HG02938 (cell line): ENCODE measurements at regions not wholly inside any gene's neighbourhood (a gene's known extent, or its start where the extent isn't known, plus 50 kb on each side); places are given as distances from the start of the nearest gene placed in this dataset.
"Not testable (repeated sequence)": the region's sequence is repeated elsewhere in the genome, so short reads cannot be mapped to it uniquely, and the experiment has no call there.

ENCODE experiments used
- ATAC-seq: cut with Tn5 transposase; IDR thresholded peaks from one replicate; pipeline ENCODE4 v1.9.1; 2021; ENCODE audit warnings: mild to moderate bottlenecking, moderate library complexity; ENCODE audit not compliant: unreplicated experiment

DNA sequence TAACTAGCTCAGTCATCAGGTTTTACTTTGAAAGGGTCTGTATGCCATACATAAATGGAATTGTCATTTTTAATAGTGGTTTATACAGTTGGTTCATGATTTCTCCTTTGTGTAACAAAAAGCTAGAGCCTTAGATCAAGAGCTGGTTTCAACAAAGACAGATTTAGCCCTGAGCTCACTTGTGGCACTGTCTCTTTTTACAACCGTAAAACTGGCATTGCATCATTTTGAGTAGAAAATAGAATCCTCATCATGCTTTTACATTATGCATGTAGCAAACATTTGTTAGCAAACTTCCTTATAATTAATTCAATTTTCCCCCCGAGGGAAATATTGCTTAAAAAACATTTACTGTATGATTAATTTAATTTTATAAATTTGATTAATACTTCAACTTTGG is 1871.5 kb downstream of the ARAP2 start:
- ATAC-seq = no peak

DNA sequence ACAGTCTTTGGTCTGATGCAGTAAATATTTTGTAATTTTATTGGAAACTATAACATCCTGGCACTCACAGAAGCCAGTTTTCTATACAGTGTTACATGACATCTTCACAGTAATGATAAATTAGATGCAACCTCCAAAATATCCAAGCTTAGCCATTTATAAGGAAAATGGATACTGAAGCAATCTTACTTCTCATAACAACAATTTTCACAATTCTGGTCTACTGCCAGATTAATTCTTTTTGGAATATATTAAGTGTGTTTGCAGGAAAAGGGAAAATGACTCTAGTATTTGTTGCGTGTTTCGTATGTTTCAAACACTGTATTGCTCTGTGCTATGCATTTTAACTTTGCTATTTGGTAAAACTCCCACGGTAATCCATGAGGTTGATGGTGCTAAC is 1870.9 kb downstream of the ARAP2 start:
- no peak for ATAC-seq

DNA sequence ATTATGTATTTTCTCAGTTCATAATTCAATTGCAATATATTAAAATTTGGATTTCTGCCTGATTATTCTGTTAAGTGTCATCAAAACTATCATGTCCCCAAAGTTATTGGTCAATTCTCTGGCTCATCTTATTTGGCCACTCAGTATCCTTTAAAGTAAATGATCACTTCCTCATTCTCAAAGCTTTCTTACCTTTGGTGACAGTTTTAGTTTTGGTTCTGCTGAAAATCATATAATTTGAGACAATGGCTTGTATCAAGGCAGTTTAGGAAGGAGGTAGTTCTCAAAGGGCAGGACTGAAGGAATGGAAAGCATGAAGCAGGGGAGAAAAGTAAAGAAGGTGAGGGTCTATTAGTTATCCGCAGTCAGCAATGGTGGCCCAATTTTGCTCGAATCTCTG is 1832.1 kb downstream of the ARAP2 start:
- no peak for ATAC-seq

DNA sequence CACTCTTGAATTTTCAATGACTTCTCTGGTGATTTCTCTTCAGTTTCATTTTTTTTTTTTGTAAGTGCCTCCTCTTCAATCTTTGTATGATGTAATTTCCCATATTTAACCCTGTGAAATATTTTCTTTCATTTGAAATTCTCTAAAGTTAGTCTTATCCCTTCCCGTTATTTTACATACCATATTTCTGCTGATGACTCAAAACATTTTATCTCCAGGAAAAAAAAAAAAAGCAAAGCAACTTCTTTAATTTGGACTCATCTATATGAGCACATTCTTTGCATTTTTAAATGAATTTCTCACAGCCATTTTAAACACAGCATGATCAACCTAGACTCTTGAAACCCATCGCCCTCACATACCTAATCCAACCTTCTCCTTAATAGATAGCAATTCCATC is 1831.4 kb downstream of the ARAP2 start:
- no peak for ATAC-seq

DNA sequence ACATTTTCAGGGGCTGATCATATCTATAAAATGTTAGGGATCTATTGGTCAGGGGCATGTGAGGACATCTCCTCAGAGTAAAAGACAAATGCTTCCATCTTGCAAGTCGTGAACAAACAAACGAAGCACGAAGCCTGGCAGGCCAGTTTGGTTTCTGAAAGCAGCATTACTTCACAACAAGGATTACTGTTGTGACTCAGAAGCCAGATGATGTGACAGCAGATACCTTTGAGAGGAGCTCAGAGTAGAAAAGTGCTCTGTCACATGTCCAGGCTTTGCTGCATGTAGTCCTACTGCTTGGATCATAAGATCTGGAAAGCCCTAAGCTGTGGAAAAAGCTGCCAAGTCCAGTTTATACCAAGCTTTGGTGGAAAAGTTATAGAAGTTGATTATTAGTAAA is 1827.2 kb downstream of the ARAP2 start:
- ATAC-seq = no peak

DNA sequence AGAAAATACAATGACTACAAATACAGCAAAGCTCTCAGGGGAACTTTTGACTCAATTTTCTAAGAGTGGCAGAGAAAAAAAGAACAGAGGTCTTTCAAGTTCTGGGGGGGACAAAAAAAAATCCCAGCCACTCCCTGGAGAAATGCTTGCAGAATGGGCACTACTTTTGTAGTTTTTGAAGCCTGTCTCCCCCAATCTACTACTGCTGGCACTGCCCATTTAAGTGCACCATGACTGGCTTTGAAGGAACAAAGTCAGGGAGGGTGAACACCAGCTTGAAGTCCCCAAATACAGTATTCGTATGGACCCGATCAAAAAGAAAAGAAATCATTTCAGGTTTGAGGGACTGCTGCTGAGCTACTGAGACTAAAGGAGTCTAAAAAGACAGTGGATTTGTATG is 1824.4 kb downstream of the ARAP2 start:
- ATAC-seq = no peak

DNA sequence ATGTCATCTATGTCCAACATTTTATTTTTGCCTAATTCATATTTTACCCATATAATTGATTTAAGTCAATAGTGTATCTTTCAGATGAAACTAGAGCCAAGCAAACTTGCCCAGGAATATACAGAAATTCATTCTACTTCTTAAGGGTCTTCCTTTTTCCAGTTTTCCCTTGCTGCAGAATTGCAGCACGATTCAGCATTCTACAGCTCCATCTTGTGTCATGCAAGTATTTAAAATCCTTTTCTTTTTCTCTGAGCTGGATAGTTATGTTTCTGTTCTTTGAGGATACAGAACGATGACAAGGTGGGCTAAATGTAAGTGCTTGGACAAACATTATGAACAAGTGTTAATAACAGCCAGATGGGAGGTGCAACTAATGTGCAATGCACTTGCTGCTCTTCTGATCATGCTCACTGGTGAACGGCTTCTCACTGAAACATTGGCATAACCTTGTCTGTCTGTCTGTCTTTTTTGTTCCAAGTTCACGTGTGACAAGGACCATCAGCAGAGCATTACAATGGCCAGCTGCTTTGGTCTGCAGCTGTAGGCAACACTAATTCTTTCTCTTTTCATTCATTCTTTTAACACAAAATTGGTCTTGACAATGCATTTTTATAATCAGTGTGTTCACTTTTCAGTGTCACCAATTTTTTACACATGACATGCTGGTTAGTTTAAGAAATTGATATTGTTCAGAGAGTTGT is 1821.7 kb downstream of the ARAP2 start:
- ATAC-seq = no peak

DNA sequence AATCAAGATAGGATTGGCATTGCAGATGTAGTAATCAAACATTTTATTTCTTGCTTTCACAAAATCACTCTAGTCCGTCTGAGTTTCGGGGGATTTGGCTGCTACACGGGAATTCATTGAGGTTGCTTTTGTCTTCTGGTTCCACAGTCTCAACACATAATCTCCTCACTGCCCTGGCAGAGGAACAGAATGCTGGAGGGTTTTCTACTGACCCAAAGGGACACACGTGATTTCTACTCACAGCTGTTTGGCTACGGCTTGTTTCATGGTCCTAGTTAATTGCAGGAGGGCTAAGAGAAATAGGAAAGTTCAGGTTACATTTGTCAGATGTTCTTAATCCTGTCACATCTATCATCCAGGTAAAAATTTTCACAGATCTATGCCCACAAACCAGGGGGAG is 1811.6 kb downstream of the ARAP2 start:
- no peak for ATAC-seq

DNA sequence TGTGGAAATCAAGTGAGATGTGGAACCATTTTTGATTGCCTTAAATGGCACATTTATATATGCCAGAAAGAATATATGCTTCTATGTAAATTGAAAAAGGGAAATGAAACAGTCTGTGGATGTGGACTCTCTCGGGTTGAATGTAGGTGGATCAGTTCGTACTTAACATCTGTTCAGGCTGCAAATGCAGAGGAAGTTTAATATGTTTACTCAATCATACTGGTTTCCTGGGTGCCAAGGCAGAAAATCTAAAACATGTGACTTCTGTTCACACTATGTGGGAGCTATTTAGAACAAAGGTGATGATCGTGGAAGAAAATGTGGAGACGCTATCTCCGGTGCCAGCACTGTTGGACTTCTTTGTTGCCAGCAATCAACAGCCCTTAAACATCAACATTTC is 1809.9 kb downstream of the ARAP2 start:
- not testable (repeated sequence) for ATAC-seq

DNA sequence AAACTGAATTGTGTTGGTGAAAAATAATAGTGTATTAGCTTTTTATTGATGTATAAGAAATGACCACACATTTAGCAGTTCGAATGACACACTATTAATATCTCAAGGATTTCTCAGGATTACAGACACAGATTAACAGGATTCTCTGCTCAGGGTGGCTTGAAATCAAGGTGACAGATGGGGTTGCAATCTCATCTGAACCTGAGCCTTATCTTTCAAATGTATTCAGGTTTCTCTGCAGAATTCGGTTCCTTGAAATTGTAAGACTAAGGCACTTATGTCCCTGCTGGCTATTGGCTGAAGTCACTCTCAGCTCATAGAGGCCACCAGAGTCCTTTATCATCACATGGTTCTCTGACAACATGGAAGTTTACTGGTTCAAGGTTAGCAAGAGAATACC is 1780.1 kb downstream of the ARAP2 start:
- no peak for ATAC-seq

DNA sequence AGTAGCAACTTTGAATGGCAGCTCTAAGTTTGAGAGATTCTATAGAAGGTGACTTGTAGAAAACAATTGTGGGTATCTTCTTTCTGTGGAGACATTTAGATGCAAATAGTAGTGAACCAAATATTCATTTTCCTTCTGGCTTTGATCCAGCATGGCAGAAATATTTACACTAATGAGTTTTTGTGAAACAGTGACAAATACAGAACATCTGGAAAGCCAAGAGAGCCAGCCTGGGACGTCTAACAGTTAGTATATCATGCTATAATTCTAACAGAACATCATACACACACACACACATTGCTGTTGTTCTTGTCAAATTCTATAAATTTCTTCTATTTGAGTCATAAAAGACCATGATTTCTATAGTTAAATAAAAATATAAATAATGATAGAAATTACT is 1777.9 kb downstream of the ARAP2 start:
- no peak for ATAC-seq

DNA sequence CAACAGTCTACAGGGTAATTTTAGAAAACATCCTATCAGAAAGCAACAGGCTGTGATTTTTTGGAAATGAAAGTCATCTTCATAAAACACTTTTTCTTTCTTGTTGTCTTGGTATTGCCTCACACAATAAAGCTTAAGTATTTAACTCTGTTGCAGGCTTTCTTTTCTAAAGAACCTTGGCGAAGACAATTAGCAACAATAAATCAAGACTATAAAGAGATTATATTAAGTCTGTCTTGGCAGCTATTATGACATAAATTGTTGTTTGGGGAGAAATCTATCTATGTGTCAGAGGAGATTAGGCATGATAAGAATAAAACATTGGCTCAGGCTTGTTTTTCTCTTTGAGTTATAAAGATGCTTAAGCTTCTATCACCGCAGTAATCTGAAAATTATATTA is 1774.8 kb downstream of the ARAP2 start:
- ATAC-seq = no peak

DNA sequence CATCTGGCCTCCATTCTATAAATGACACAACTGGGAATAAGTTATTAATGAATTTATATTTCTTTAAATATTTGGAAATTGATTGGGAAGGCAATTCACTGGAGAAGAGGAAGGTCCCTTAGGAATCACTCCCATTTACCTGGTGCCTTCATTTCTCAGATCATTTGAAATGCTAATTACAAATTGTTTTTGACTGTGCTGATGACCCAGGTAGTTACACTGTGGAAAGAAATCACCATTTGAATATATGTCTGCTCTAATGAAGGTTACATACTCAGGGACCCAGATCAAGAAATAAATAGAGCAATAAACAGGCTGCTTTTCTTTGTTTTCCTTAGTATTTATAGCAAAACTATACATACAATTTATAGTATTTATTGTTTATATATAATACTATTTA is 1759.1 kb downstream of the ARAP2 start:
- ATAC-seq = no peak

DNA sequence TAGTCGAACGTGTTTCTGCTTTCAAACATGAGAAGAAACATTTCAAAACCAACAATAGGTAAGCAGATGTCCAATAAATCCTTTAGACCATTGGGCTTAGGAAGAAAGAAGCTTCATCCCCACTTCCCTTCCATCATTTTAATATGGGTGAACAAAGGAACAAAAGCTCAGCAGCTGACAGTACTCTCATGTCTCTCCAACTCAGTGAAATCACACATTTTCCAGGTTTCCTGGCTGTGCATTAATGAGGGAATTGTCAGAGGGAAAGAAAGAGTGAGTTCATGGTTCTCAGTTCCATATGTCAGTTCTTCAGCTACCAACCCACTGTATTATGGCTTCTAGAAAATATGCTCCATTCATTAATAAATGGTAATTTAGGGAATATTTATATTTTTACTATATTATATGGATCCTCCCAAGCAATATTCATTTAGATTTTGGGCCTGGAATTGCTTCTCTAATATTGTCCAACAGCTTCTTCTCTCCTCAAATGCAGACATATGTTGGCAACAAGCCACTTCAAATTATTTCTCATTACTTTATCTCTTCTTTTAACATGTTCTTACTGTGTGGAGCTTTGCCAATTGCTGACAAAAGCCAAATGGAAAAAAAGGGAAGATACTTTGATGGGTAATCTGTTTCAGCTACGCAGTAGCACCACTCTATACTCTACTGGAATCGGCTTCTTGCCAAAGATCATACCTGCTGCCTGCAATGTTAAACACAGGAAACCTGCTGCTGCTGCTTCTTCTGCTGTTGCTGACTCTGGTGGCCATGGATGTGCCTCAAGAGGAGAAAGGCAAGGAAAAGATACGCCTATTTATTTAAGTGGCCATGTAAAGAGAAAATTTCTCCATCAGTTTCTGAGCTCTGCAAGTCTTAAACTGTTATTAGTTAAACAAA is 1757.6 kb downstream of the ARAP2 start:
- ATAC-seq = no peak

DNA sequence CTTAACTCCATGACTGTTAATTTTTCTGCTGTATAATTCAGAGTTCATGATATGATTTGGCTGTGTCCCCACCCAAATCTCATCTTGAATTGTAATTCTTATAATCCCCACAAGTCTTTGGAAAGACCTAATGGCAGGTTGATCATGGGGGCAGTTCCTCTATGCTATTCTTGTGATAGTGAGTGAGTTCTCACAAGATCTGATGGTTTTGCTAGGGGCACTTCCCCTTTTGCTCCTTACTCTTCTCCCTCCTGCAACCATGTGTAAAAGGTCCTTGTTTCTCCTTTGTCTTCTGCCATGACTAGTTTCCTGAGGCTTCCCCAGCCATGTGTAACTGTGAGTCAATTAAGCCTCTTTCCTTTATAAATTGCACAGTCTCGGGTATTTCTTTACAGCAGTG is 1751.9 kb downstream of the ARAP2 start:
- ATAC-seq = no peak

DNA sequence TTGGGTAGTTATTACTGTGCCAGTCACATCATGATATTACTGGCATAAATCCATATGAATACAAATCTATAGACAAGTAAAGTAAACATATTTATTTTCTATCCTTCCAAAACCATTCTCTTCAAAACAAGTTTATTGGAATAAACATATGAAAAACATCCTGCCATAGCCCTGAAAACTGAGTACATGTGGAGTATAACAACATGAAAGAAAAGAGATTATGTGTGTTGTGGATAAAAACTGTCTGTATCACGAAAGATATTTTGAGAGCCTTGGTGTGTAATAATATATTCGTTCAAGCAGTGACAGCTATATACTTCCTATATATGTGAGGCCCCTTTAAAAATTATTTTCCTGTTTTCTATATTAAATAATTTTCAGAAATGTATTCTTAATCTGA is 1742.2 kb downstream of the ARAP2 start:
- no peak for ATAC-seq

DNA sequence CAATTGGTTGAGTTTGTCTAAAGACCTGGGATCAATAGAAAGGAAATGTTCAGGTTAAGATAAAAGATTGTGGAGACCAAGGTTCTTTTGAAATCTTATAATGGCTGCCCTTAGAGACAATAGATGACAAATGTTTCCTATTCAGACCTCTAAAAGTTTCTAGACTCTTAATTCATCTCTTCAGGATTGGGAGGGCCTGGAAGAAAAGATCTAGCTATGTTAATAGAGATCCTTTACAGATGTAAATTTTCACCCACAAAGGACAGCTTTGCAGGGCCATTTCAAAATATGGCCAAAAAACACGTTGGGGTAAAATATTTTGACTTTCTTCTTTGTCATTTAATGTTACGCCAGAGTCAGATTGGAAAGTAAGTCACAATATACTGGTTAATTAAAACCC is 1739.6 kb downstream of the ARAP2 start:
- not testable (repeated sequence) for ATAC-seq

DNA sequence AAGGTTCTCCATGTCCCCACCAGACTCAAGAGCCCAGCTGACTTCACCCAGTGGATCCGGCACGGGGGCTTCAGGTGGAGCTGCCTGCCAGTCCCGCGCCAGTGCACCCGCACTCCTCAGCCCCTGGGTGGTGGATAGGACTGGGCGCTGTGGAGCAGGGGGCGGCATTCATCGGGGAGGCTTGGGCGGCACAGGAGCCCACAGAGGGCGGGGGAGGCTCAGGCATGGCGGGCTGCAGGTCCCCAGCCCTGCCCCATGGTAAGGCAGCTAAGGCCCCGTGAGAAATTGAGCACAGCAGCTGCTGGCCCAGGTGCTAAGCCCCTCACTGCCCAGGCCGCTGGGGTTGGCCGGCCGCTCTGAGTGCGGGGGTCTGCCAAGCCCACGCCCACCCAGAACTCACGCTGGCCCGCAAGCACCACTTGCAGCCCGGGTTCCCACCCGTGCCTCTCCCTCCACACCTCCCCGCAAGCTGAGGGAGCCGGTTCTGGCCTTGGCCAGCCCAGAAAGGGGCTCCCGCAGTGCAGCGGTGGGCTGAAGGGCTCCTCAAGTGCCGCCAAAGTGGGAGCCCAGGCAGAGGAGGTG is 1737.7 kb downstream of the ARAP2 start:
- ATAC-seq = not testable (repeated sequence)

DNA sequence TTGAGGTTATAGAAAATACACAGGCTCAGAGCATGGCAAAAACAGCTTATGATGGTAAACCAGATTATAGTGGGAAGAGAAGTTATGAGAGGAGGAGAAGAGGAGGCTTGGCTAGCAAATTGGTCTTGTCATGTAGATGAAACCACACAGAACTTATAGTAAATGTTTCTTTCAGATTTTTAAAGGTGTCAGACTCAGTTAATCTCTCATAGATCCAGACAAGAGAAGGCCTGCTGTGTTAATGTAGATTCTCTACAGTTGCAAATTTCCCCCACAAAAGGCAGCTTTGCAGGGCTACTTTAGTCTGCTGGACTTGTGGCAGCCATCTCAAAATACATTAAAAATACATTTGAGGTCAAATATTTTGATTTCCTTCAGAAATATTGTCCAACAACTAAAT is 1731.7 kb downstream of the ARAP2 start:
- no peak for ATAC-seq

DNA sequence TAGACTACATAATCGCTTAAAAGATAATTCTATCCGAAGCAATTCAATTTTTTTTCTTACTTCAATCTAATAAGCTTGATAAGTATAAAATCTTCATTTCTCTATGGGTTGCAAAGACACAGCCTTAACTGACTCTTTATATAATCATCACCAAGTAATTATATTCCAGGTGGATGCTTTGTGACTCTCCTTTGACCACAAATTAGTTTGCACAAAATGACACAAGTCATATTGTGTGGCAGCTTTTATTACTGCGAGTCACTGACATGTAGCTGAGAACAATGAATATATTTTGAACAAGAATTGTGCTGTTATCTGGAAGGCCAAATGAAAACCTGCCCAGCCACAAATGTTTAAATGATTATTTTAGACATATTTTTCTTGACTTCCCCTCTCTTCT is 1727.8 kb downstream of the ARAP2 start:
- no peak for ATAC-seq

DNA sequence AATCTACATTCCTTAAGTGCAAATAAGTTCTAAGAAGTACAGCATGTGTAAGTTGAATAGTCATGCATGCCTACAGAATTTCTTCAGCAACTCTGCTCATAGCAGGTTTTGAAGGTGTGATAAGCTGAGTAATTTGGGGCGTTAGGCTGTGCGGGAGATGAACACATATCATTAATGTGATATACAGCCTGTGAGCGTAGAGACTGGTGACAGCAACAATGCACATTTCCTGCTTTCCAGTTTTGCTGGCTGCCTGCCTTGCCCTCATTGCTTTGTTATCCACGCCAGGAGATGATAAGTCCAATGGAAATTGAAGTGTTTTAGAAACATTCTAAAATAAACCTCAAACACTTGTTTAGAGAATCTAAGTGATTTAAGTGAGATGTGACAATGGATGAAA is 1709.4 kb downstream of the ARAP2 start:
- ATAC-seq = no peak

DNA sequence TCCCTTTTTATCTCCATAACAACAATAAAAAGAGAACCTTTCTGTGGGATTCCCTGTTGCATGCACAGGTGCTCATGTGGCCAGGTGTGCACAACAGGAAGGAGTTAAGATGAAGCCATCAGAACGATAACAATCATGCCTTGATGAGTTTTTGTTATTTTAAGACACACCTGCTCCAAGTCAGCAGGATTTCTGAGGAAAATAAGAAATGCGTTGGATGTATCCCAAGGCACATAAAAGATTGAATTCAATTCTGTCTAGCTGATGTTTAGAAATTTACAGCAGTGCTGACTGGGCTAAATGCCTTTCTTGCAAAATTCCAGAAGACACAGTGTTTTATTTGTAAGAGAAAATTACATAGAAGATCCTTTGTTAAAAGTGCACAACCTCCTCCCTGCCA is 1678.2 kb downstream of the ARAP2 start:
- ATAC-seq = no peak
